ENCODE measurements at regions not wholly inside any gene's neighbourhood (a gene's known extent, or its start where the extent isn't known, plus 50 kb on each side); places are given as distances from the start of the nearest gene placed in this dataset.
"Not testable (repeated sequence)": the region's sequence is repeated elsewhere in the genome, so short reads cannot be mapped to it uniquely, and the experiment has no call there.

GRCh38 chr6:132114201-132114825 lies 163.1 kb upstream of the CCN2 start:
- intact Hi-C loops (cut with DNase I), result no loop called here
- TF ChIP-seq CTCF (IDR thresholded peaks at IDR 0.05; ENCODE audit: borderline replicate concordance, extremely low read depth, insufficient read depth), result no peak
- peaks cover 0 to 7% (median 0%) of the 10 kb centered on the region in 3 donors for H3K9me3 ChIP-seq (ENCODE audit: control insufficient read depth in 2 of 3, insufficient read depth in 1 of 3, low read length in 3 of 3)
- H3K9ac ChIP-seq (ENCODE audit: low read length in 3 of 3), result no peak overlapping the region
- no peaks in the 10 kb centered on the region for H3K27me3 ChIP-seq (ENCODE audit: control insufficient read depth, insufficient read depth, low read length)
- no peaks in the 10 kb centered on the region for H3K4me1 ChIP-seq (ENCODE audit: control insufficient read depth in 2 of 3, insufficient read depth in 2 of 3, low read depth in 1 of 3, low read length in 3 of 3)
- no peak for DNase-seq
- FAIRE-seq, result no peak
- no peak overlapping the region for H3K27ac ChIP-seq (ENCODE audit: low read depth in 2 of 2, low read length in 2 of 2)
- no peaks in the 10 kb centered on the region for H3K36me3 ChIP-seq (ENCODE audit: control insufficient read depth in 2 of 3, insufficient read depth in 3 of 3, low read length in 3 of 3)
- no peak overlapping the region for H3K4me3 ChIP-seq (ENCODE audit: low read length in 3 of 3)

GRCh38 chr6:132109752-132110151 lies 158.6 kb upstream of the CCN2 start:
- H3K4me3 ChIP-seq (ENCODE audit: low read length in 3 of 3); H3K4me1 ChIP-seq (ENCODE audit: control insufficient read depth in 2 of 3, insufficient read depth in 2 of 3, low read depth in 1 of 3, low read length in 3 of 3); H3K36me3 ChIP-seq (ENCODE audit: control insufficient read depth in 2 of 3, insufficient read depth in 3 of 3, low read length in 3 of 3); FAIRE-seq; H3K9ac ChIP-seq (ENCODE audit: low read length in 3 of 3); H3K27me3 ChIP-seq (ENCODE audit: control insufficient read depth, insufficient read depth, low read length); intact Hi-C loops (cut with DNase I); H3K27ac ChIP-seq (ENCODE audit: low read depth in 2 of 2, low read length in 2 of 2); DNase-seq: not testable (repeated sequence)
- H3K9me3 ChIP-seq (ENCODE audit: control insufficient read depth in 2 of 3, insufficient read depth in 1 of 3, low read length in 3 of 3), result peaks cover 0 to 16% (median 0%) of the 10 kb centered on the region in 3 donors

GRCh38 chr6:132107896-132108295 lies 156.7 kb upstream of the CCN2 start:
- H3K4me1 ChIP-seq (ENCODE audit: control insufficient read depth in 2 of 3, insufficient read depth in 2 of 3, low read depth in 1 of 3, low read length in 3 of 3), result no peaks in the 10 kb centered on the region
- H3K27me3 ChIP-seq (ENCODE audit: control insufficient read depth, insufficient read depth, low read length), result no peaks in the 10 kb centered on the region
- TF ChIP-seq CTCF (IDR thresholded peaks at IDR 0.05; ENCODE audit: borderline replicate concordance, extremely low read depth, insufficient read depth), result no peak
- no peak overlapping the region for H3K9ac ChIP-seq (ENCODE audit: low read length in 3 of 3)
- no peak overlapping the region for H3K4me3 ChIP-seq (ENCODE audit: low read length in 3 of 3)
- H3K27ac ChIP-seq (ENCODE audit: low read depth in 2 of 2, low read length in 2 of 2), result no peak overlapping the region
- peaks cover 0 to 16% (median 0%) of the 10 kb centered on the region in 3 donors for H3K9me3 ChIP-seq (ENCODE audit: control insufficient read depth in 2 of 3, insufficient read depth in 1 of 3, low read length in 3 of 3)
- H3K36me3 ChIP-seq (ENCODE audit: control insufficient read depth in 2 of 3, insufficient read depth in 3 of 3, low read length in 3 of 3), result no peaks in the 10 kb centered on the region
- DNase-seq, result no peak
- FAIRE-seq, result no peak
- intact Hi-C loops (cut with DNase I), result no loop called here

- no peak overlapping the region for H3K27ac ChIP-seq (ENCODE audit: low read depth in 2 of 2, low read length in 2 of 2)
- DNase-seq, result no peak
- no peaks in the 10 kb centered on the region for H3K9me3 ChIP-seq (ENCODE audit: control insufficient read depth in 2 of 3, insufficient read depth in 1 of 3, low read length in 3 of 3)
- H3K4me3 ChIP-seq (ENCODE audit: low read length in 3 of 3), result no peak overlapping the region
- H3K27me3 ChIP-seq (ENCODE audit: control insufficient read depth, insufficient read depth, low read length), result no peaks in the 10 kb centered on the region
- TF ChIP-seq CTCF (IDR thresholded peaks at IDR 0.05; ENCODE audit: borderline replicate concordance, extremely low read depth, insufficient read depth), result no peak
- no peak overlapping the region for H3K9ac ChIP-seq (ENCODE audit: low read length in 3 of 3)
- H3K36me3 ChIP-seq (ENCODE audit: control insufficient read depth in 2 of 3, insufficient read depth in 3 of 3, low read length in 3 of 3), result no peaks in the 10 kb centered on the region
- no peak for FAIRE-seq
- no peaks in the 10 kb centered on the region for H3K4me1 ChIP-seq (ENCODE audit: control insufficient read depth in 2 of 3, insufficient read depth in 2 of 3, low read depth in 1 of 3, low read length in 3 of 3)
- intact Hi-C loops (cut with DNase I), result no loop called here
Observed at GRCh38 chr6:132101535-132101934, 150.4 kb upstream of the CCN2 start.

Measured in kidney (tissue), 13 donors.